Spinal cord (tissue), 9 donors: ENCODE measurements at regions not wholly inside any gene's neighbourhood (a gene's known extent, or its start where the extent isn't known, plus 50 kb on each side); places are given as distances from the start of the nearest gene placed in this dataset.

Experiments
- DNase-seq, 6 donors: peaks; one replicate each; pipeline versions ENCODE4 v3.0.0 to v3.0.0-alpha.2; 2013 to 2015; ENCODE audit warnings: low spot score in 6 of 6, low read depth in 4 of 6
- H3K27ac ChIP-seq: one replicate; pipeline ENCODE4 v1.5.1; 2013; ENCODE audit warnings: low read depth, low read length, control low read depth
- H3K27me3 ChIP-seq: one replicate; pipeline ENCODE4 v1.6.1; 2013; ENCODE audit warnings: low read length; ENCODE audit not compliant: control insufficient read depth, insufficient read depth
- H3K36me3 ChIP-seq: one replicate; pipeline ENCODE4 v1.6.1; 2013; ENCODE audit warnings: low read length; ENCODE audit not compliant: control insufficient read depth, insufficient read depth
- H3K4me1 ChIP-seq: one replicate; pipeline ENCODE4 v1.6.1; 2013; ENCODE audit warnings: low read length; ENCODE audit not compliant: control insufficient read depth, insufficient read depth
- H3K4me3 ChIP-seq: one replicate; pipeline ENCODE4 v1.5.1; 2013; ENCODE audit warnings: low read depth, low read length, control low read depth
- H3K9me3 ChIP-seq: one replicate; pipeline ENCODE4 v1.6.1; 2013; ENCODE audit warnings: low read length; ENCODE audit not compliant: control insufficient read depth, insufficient read depth
- WGBS: methylation state at CpG from one replicate; pipeline ENCODE4 v1.1.5; 2013; ENCODE audit warnings: missing lambda C conversion rate; ENCODE audit not compliant: insufficient coverage; 5-methylcytosine and 5-hydroxymethylcytosine counted together
- donor health status: healthy.

- Histone ChIP-seq H3K27ac (no peak overlapping the region), H3K36me3 (no peaks in the 10 kb centered on the region), H3K4me1 (no peaks in the 10 kb centered on the region), H3K27me3 (no peaks in the 10 kb centered on the region), H3K9me3 (no peaks in the 10 kb centered on the region), H3K4me3 (no peak overlapping the region)
- WGBS, result 66% methylated on average over 5 of the region's 11 CpGs
- DNase-seq, result no peak
Measured at GRCh38 chr14:101400830-101401229, 160.5 kb upstream of the DIO3 start.

GRCh38 chr14:101402936-101403660, 158.2 kb upstream of the DIO3 start:
- Histone ChIP-seq H3K27ac (no peak overlapping the region), H3K4me1 (peaks cover 9% of the 10 kb centered on the region), H3K27me3 (no peaks in the 10 kb centered on the region), H3K9me3 (no peaks in the 10 kb centered on the region), H3K4me3 (no peak overlapping the region), H3K36me3 (no peaks in the 10 kb centered on the region)
- WGBS, result 92% methylated on average over 22 of the region's 23 CpGs
- DNase-seq, result no peak

GRCh38 chr14:101404426-101405170, 156.7 kb upstream of the DIO3 start:
- no peaks in the 10 kb centered on the region for H3K9me3 ChIP-seq
- 76% methylated on average over 9 of the region's 11 CpGs for WGBS
- no peak for DNase-seq
- H3K4me3 ChIP-seq, result no peak overlapping the region
- H3K27me3 ChIP-seq, result no peaks in the 10 kb centered on the region
- no peak overlapping the region for H3K27ac ChIP-seq
- H3K4me1 ChIP-seq, result peaks cover 16% of the 10 kb centered on the region
- no peaks in the 10 kb centered on the region for H3K36me3 ChIP-seq

GRCh38 chr14:101405171-101405883, 156.0 kb upstream of the DIO3 start:
- Histone ChIP-seq H3K9me3 (no peaks in the 10 kb centered on the region), H3K27me3 (no peaks in the 10 kb centered on the region), H3K36me3 (no peaks in the 10 kb centered on the region), H3K4me1 (peaks cover 16% of the 10 kb centered on the region), H3K27ac (no peak overlapping the region), H3K4me3 (no peak overlapping the region)
- 84% methylated on average over 3 of the region's 12 CpGs for WGBS
- no peak for DNase-seq

GRCh38 chr14:101406921-101407320, 154.4 kb upstream of the DIO3 start:
- peaks cover 16% of the 10 kb centered on the region for H3K4me1 ChIP-seq
- no peaks in the 10 kb centered on the region for H3K9me3 ChIP-seq
- no peaks in the 10 kb centered on the region for H3K27me3 ChIP-seq
- DNase-seq, result no peak
- H3K4me3 ChIP-seq, result no peak overlapping the region
- no peak overlapping the region for H3K27ac ChIP-seq
- WGBS, result 98% methylated on average over 7 of the region's 7 CpGs
- no peaks in the 10 kb centered on the region for H3K36me3 ChIP-seq

- WGBS, result 95% methylated on average over 8 of the region's 8 CpGs
- Histone ChIP-seq H3K27ac (no peak overlapping the region), H3K27me3 (no peaks in the 10 kb centered on the region), H3K9me3 (no peaks in the 10 kb centered on the region), H3K4me3 (no peak overlapping the region), H3K4me1 (peaks cover 16% of the 10 kb centered on the region), H3K36me3 (no peaks in the 10 kb centered on the region)
- DNase-seq, result no peak
Measured at GRCh38 chr14:101407328-101407727, 154.0 kb upstream of the DIO3 start.

- Histone ChIP-seq H3K9me3 (no peaks in the 10 kb centered on the region), H3K4me1 (peaks cover 16% of the 10 kb centered on the region), H3K27me3 (no peaks in the 10 kb centered on the region), H3K4me3 (no peak overlapping the region), H3K27ac (no peak overlapping the region), H3K36me3 (no peaks in the 10 kb centered on the region)
- 55% methylated on average over 15 of the region's 20 CpGs for WGBS
- peak in 4 of 6 donors; percentile 24 to 86 (median 33) for DNase-seq
Measured at GRCh38 chr14:101408077-101408831, 153.0 kb upstream of the DIO3 start.

- Histone ChIP-seq H3K27ac (no peak overlapping the region), H3K36me3 (no peaks in the 10 kb centered on the region), H3K9me3 (no peaks in the 10 kb centered on the region), H3K4me3 (no peak overlapping the region), H3K27me3 (no peaks in the 10 kb centered on the region), H3K4me1 (peaks cover 16% of the 10 kb centered on the region)
- no peak for DNase-seq
- WGBS, result 92% methylated on average over 19 of the region's 19 CpGs
Measured at GRCh38 chr14:101409006-101409543, 152.2 kb upstream of the DIO3 start.

- 89% methylated on average over 2 of the region's 5 CpGs for WGBS
- Histone ChIP-seq H3K27me3 (no peaks in the 10 kb centered on the region), H3K4me1 (peaks cover 16% of the 10 kb centered on the region), H3K4me3 (no peak overlapping the region), H3K27ac (no peak overlapping the region), H3K9me3 (no peaks in the 10 kb centered on the region), H3K36me3 (no peaks in the 10 kb centered on the region)
- DNase-seq, result no peak
Measured at GRCh38 chr14:101410126-101410525, 151.2 kb upstream of the DIO3 start.
